NOMO-1 (cell line): ENCODE measurements at regions not wholly inside any gene's neighbourhood (a gene's known extent, or its start where the extent isn't known, plus 50 kb on each side); places are given as distances from the start of the nearest gene placed in this dataset.
A peak's percentile ranks its signal among the peaks of the same experiment; 100 is the strongest.
"Not testable (repeated sequence)": the region's sequence is repeated elsewhere in the genome, so short reads cannot be mapped to it uniquely, and the experiment has no call there.

ENCODE experiments used
- DNase-seq, 2 experiments: peaks; one replicate each; lab custom pipeline; 2025; ENCODE audit not compliant: unreplicated experiment in 2 of 2; lab: John Stamatoyannopoulos, UW

GRCh38 chr6:72457738-72458137 is 164.1 kb upstream of the KCNQ5 start:
- no peak for DNase-seq

GRCh38 chr6:72458521-72458920 is 163.3 kb upstream of the KCNQ5 start:
- no peak for DNase-seq

GRCh38 chr6:72461144-72461543 is 160.7 kb upstream of the KCNQ5 start:
- no peak for DNase-seq

- DNase-seq: no peak
Measured at GRCh38 chr6:72464246-72464645, 157.6 kb upstream of the KCNQ5 start.

- DNase-seq: no peak
Measured at GRCh38 chr6:72464791-72465691, 156.8 kb upstream of the KCNQ5 start.

- DNase-seq: no peak
Measured at GRCh38 chr6:72466471-72466870, 155.4 kb upstream of the KCNQ5 start.

GRCh38 chr6:72466971-72467566 is 154.8 kb upstream of the KCNQ5 start:
- DNase-seq: no peak

- DNase-seq: not testable (repeated sequence)
Measured at GRCh38 chr6:72469406-72469983, 152.4 kb upstream of the KCNQ5 start.

GRCh38 chr6:72476051-72476450 is 145.8 kb upstream of the KCNQ5 start:
- DNase-seq: no peak

- no peak for DNase-seq
Measured at GRCh38 chr6:72476646-72477045, 145.2 kb upstream of the KCNQ5 start.

- DNase-seq: no peak
Measured at GRCh38 chr6:72495441-72495840, 126.4 kb upstream of the KCNQ5 start.

GRCh38 chr6:72497186-72497585 is 124.7 kb upstream of the KCNQ5 start:
- no peak for DNase-seq

GRCh38 chr6:72500669-72501068 is 121.2 kb upstream of the KCNQ5 start:
- no peak for DNase-seq

GRCh38 chr6:72504406-72504805 is 117.5 kb upstream of the KCNQ5 start:
- no peak for DNase-seq

- DNase-seq: no peak
Measured at GRCh38 chr6:72505446-72505845, 116.4 kb upstream of the KCNQ5 start.

- no peak for DNase-seq
Measured at GRCh38 chr6:72519871-72520270, 102.0 kb upstream of the KCNQ5 start.

- DNase-seq: no peak
Measured at GRCh38 chr6:72521684-72522083, 100.2 kb upstream of the KCNQ5 start.

GRCh38 chr6:72522735-72523141 is 99.1 kb upstream of the KCNQ5 start:
- DNase-seq: no peak

GRCh38 chr6:72524011-72524645 is 97.7 kb upstream of the KCNQ5 start:
- no peak for DNase-seq

GRCh38 chr6:72525821-72526510 is 95.9 kb upstream of the KCNQ5 start:
- DNase-seq: no peak

GRCh38 chr6:72530152-72530551 is 91.7 kb upstream of the KCNQ5 start:
- DNase-seq: peak in 1 of 2 experiments; percentile 16
